SK-N-SH treated with all-trans-retinoic acid at 6 μM for 48 hours (cell line): ENCODE measurements at regions not wholly inside any gene's neighbourhood (a gene's known extent, or its start where the extent isn't known, plus 50 kb on each side); places are given as distances from the start of the nearest gene placed in this dataset.
"Not testable (repeated sequence)": the region's sequence is repeated elsewhere in the genome, so short reads cannot be mapped to it uniquely, and the experiment has no call there.

Experiments
- ATAC-seq: fragments of 200-7000 bp; cut with Tn5 transposase; 3 replicates; pipeline ENCODE4 v1.9.1; 2020; ENCODE audit warnings: mild to moderate bottlenecking, moderate library complexity
- ARNTL ChIP-seq: fragments of 450-650 bp; formaldehyde crosslinking; IDR thresholded peaks from 2 replicates; pipeline ENCODE4 v1.5.0; 2020; ENCODE audit warnings: low read depth, mild to moderate bottlenecking, moderate library complexity, borderline replicate concordance
- BACH2 ChIP-seq: fragments of 250-450 bp; sonication (Bioruptor Pico); IDR thresholded peaks from 2 replicates; pipeline ENCODE4 v1.9.0; 2021; ENCODE audit warnings: mild to moderate bottlenecking, borderline replicate concordance
- CSDC2 ChIP-seq: fragments of 250-450 bp; sonication (Bioruptor Pico); IDR thresholded peaks from 2 replicates; pipeline ENCODE4 v1.5.0; 2020; ENCODE audit warnings: mild to moderate bottlenecking, moderate library complexity
- CSRNP3 ChIP-seq: fragments of 250-450 bp; sonication (Bioruptor Pico); IDR thresholded peaks from 2 replicates; pipeline ENCODE4 v1.5.1; 2021; ENCODE audit warnings: mild to moderate bottlenecking, moderate library complexity
- GLIS3 ChIP-seq: fragments of 250-450 bp; sonication (Bioruptor Pico); IDR thresholded peaks from 2 replicates; pipeline ENCODE4 v1.5.0; 2020; ENCODE audit warnings: mild to moderate bottlenecking, moderate library complexity
- OSR1 ChIP-seq: fragments of 250-450 bp; sonication (Bioruptor Pico); IDR thresholded peaks from 2 replicates; pipeline ENCODE4 v1.8.0; 2022; ENCODE audit warnings: moderate library complexity, mild to moderate bottlenecking, inconsistent platforms
- PPARA ChIP-seq: fragments of 250-450 bp; sonication (Bioruptor Pico); IDR thresholded peaks from 2 replicates; pipeline ENCODE4 v1.5.0; 2020; ENCODE audit warnings: mild to moderate bottlenecking, borderline replicate concordance
- RARB ChIP-seq: fragments of 250-450 bp; sonication (Bioruptor Pico); IDR thresholded peaks from 2 replicates; pipeline ENCODE4 v1.8.0; 2021; ENCODE audit warnings: mild to moderate bottlenecking, moderate library complexity
- TCF4 ChIP-seq: fragments of 250-450 bp; sonication (Bioruptor Pico); IDR thresholded peaks from 2 replicates; pipeline ENCODE4 v1.8.0; 2021; ENCODE audit warnings: mild to moderate bottlenecking, moderate library complexity, borderline replicate concordance
- TOX ChIP-seq: fragments of 250-450 bp; sonication (Bioruptor Pico); IDR thresholded peaks from 2 replicates; pipeline ENCODE4 v1.8.0; 2021; ENCODE audit warnings: mild to moderate bottlenecking, moderate library complexity, borderline replicate concordance
- ZC3H10 ChIP-seq: fragments of 250-450 bp; sonication (Bioruptor Pico); IDR thresholded peaks from 2 replicates; pipeline ENCODE4 v1.5.1; 2021; ENCODE audit warnings: mild to moderate bottlenecking, moderate library complexity
- ZFP30 ChIP-seq: fragments of 450-650 bp; formaldehyde crosslinking; IDR thresholded peaks from 2 replicates; pipeline ENCODE4 v1.5.0; 2022; ENCODE audit warnings: mild to moderate bottlenecking, moderate library complexity
- ZNF565 ChIP-seq: fragments of 450-650 bp; formaldehyde crosslinking; conservative IDR thresholded peaks from 2 replicates; pipeline ENCODE4 v1.5.0; 2020; ENCODE audit warnings: low read depth, mild to moderate bottlenecking, moderate library complexity
- ZNF8 ChIP-seq: fragments of 450-650 bp; formaldehyde crosslinking; IDR thresholded peaks from 2 replicates; pipeline ENCODE4 v1.5.0; 2020; ENCODE audit warnings: mild to moderate bottlenecking, moderate library complexity
- TF ChIP-seq, protein P1 (sequence below): fragments of 250-450 bp; sonication (Bioruptor Pico); IDR thresholded peaks from 2 replicates; pipeline ENCODE4 v1.8.0; 2021; ENCODE audit warnings: low read depth, mild to moderate bottlenecking, moderate library complexity, borderline replicate concordance
- TF ChIP-seq, protein P2 (sequence below): fragments of 250-450 bp; sonication (Bioruptor Pico); IDR thresholded peaks from 2 replicates; pipeline ENCODE4 v1.5.1; 2020; ENCODE audit warnings: low read depth, mild to moderate bottlenecking, moderate library complexity

- ATAC-seq = no peak
- TF ChIP-seq ZNF8 (CRISPR knock-in tag) = no peak
- no peak for TF ChIP-seq RARB (CRISPR knock-in tag)
Measured at GRCh38 chr6:71091167-71091566, 134.3 kb upstream of the B3GAT2 start.

- no peak for ATAC-seq
- no peak for TF ChIP-seq GLIS3
- TF ChIP-seq CSRNP3 (CRISPR knock-in tag) = no peak
- TF ChIP-seq, protein P1, sequence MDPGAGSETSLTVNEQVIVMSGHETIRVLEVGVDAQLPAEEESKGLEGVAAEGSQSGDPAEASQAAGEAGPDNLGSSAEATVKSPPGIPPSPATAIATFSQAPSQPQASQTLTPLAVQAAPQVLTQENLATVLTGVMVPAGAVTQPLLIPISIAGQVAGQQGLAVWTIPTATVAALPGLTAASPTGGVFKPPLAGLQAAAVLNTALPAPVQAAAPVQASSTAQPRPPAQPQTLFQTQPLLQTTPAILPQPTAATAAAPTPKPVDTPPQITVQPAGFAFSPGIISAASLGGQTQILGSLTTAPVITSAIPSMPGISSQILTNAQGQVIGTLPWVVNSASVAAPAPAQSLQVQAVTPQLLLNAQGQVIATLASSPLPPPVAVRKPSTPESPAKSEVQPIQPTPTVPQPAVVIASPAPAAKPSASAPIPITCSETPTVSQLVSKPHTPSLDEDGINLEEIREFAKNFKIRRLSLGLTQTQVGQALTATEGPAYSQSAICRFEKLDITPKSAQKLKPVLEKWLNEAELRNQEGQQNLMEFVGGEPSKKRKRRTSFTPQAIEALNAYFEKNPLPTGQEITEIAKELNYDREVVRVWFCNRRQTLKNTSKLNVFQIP (CRISPR knock-in tag) = no peak
- TF ChIP-seq, protein P2, sequence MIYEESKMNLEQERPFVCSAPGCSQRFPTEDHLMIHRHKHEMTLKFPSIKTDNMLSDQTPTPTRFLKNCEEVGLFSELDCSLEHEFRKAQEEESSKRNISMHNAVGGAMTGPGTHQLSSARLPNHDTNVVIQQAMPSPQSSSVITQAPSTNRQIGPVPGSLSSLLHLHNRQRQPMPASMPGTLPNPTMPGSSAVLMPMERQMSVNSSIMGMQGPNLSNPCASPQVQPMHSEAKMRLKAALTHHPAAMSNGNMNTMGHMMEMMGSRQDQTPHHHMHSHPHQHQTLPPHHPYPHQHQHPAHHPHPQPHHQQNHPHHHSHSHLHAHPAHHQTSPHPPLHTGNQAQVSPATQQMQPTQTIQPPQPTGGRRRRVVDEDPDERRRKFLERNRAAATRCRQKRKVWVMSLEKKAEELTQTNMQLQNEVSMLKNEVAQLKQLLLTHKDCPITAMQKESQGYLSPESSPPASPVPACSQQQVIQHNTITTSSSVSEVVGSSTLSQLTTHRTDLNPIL (CRISPR knock-in tag) = no peak
- TF ChIP-seq ZC3H10 = no peak
Measured at GRCh38 chr6:71091956-71092355, 135.1 kb upstream of the B3GAT2 start.

DNA sequence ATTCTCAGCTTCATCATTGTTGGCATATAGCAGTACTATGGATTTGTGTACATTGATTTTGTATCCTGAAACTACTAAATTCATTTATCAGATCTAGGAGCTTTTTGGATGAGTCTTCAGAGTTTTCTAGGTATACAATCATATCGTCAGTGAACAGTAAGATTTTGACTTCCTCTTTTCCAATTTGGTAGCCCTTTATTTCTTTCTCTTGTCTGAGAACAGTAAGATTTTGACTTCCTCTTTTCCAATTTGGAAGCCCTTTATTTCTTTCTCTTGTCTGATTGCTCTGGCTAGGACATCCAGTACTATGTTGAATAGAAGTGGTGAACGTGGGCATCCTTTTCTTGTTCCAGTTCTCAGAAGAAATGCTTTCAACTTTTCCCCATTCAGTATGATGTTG lies 140.4 kb upstream of the B3GAT2 start:
- not testable (repeated sequence) for ATAC-seq

- TF ChIP-seq TOX (CRISPR knock-in tag) = no peak
- no peak for TF ChIP-seq CSDC2 (CRISPR knock-in tag)
- no peak for TF ChIP-seq ZFP30 (CRISPR knock-in tag)
- TF ChIP-seq TCF4 (CRISPR knock-in tag) = no peak
- TF ChIP-seq OSR1 (CRISPR knock-in tag) = no peak
- TF ChIP-seq PPARA (CRISPR knock-in tag) = no peak
- TF ChIP-seq CSRNP3 (CRISPR knock-in tag) = no peak
- TF ChIP-seq, all 23 proteins: peak for 0
- no peak for ATAC-seq
Measured at GRCh38 chr6:71099649-71100048, 142.8 kb upstream of the B3GAT2 start.

DNA sequence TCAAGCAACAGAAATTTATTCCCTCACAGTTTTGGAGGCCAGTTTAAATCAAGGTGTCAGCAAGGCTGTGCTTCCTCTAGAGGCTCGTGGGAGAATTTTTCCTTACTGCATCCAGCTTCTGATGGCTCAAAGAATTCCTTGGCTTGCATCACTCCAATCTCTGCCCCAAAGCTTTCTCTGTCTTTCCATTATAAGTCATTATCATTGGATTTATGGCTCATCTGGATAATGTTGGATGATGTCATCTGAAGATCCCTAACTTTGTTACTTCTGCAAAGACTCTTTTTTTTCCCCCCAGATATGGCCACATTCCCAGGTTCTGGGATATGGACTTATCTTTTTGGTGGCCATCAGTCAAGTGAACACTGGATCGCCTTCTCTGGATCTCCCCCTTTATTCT lies 146.3 kb upstream of the B3GAT2 start:
- TF ChIP-seq ZNF8 (CRISPR knock-in tag) = no peak
- TF ChIP-seq PPARA (CRISPR knock-in tag) = no peak
- TF ChIP-seq GLIS3 = no peak
- TF ChIP-seq, protein P2 (CRISPR knock-in tag) = no peak
- TF ChIP-seq ZNF565 (CRISPR knock-in tag) = no peak
- no peak for TF ChIP-seq RARB (CRISPR knock-in tag)
- no peak for TF ChIP-seq BACH2 (CRISPR knock-in tag)
- TF ChIP-seq ARNTL (CRISPR knock-in tag) = no peak
- TF ChIP-seq, protein P1 (CRISPR knock-in tag) = no peak
- TF ChIP-seq, all 23 proteins: peak for 0
- ATAC-seq = no peak
